HuH-7 (cell line): ENCODE measurements at regions not wholly inside any gene's neighbourhood (a gene's known extent, or its start where the extent isn't known, plus 50 kb on each side); places are given as distances from the start of the nearest gene placed in this dataset.

ENCODE experiments used
- DNase-seq: peaks from one replicate; pipeline ENCODE4 v3.0.0; 2011; ENCODE audit warnings: low spot score

- DNase-seq, result no peak
These were observed 84.9 kb upstream of the SLC44A3 start for GRCh38 chr1:94734963-94735901.

- DNase-seq, result no peak
These were observed 88.3 kb upstream of the SLC44A3 start for GRCh38 chr1:94731891-94732290.

GRCh38 chr1:94730450-94730849 is 89.7 kb upstream of the SLC44A3 start:
- DNase-seq, result no peak

GRCh38 chr1:94729267-94729666 is 90.9 kb upstream of the SLC44A3 start:
- DNase-seq, result no peak

- no peak for DNase-seq
These were observed 92.1 kb upstream of the SLC44A3 start for GRCh38 chr1:94727846-94728715.

- DNase-seq, result no peak
These were observed 93.0 kb upstream of the SLC44A3 start for GRCh38 chr1:94726981-94727685.

- DNase-seq, result no peak
These were observed 94.6 kb upstream of the SLC44A3 start for GRCh38 chr1:94725566-94725965.

GRCh38 chr1:94723894-94724293 is 96.3 kb upstream of the SLC44A3 start:
- no peak for DNase-seq

GRCh38 chr1:94723463-94723862 is 96.7 kb upstream of the SLC44A3 start:
- DNase-seq, result no peak

GRCh38 chr1:94722181-94722580 is 98.0 kb upstream of the SLC44A3 start:
- no peak for DNase-seq

- no peak for DNase-seq
These were observed 98.9 kb upstream of the SLC44A3 start for GRCh38 chr1:94721240-94721639.

- no peak for DNase-seq
These were observed 100.0 kb upstream of the SLC44A3 start for GRCh38 chr1:94719926-94720793.

GRCh38 chr1:94716965-94717364 is 103.2 kb upstream of the SLC44A3 start:
- DNase-seq, result no peak

- no peak for DNase-seq
These were observed 104.8 kb upstream of the SLC44A3 start for GRCh38 chr1:94715321-94715720.

- DNase-seq, result no peak
These were observed 105.6 kb upstream of the SLC44A3 start for GRCh38 chr1:94714552-94714951.

GRCh38 chr1:94714152-94714551 is 106.0 kb upstream of the SLC44A3 start:
- no peak for DNase-seq

- DNase-seq, result peak; percentile 44
These were observed 106.5 kb upstream of the SLC44A3 start for GRCh38 chr1:94713472-94714141.

- DNase-seq, result no peak
These were observed 110.1 kb upstream of the SLC44A3 start for GRCh38 chr1:94709891-94710581.

GRCh38 chr1:94708811-94709210 is 111.3 kb upstream of the SLC44A3 start:
- no peak for DNase-seq

- no peak for DNase-seq
These were observed 111.9 kb upstream of the SLC44A3 start for GRCh38 chr1:94708299-94708685.
